B cell (primary cell): ENCODE measurements at regions not wholly inside any gene's neighbourhood (a gene's known extent, or its start where the extent isn't known, plus 50 kb on each side); places are given as distances from the start of the nearest gene placed in this dataset.

ENCODE experiments used
- ATAC-seq: fragments of 200-7000 bp; cut with Tn5 transposase; one replicate; pipeline ENCODE4 v1.10.0; 2021; ENCODE audit warnings: low read depth, mild to moderate bottlenecking, moderate number of reproducible peaks, moderate library complexity
- CTCF ChIA-PET: fragments of 350-600 bp; sonication (Branson Sonifier 250); formaldehyde crosslinking; loops from one replicate; lab custom pipeline; 2021; ENCODE audit warnings: antibody characterized with exemption, inconsistent platforms; lab: Charles Lee
- POLR2A ChIA-PET: fragments of 350-600 bp; sonication (Branson Sonifier 250); formaldehyde crosslinking; loops from one replicate; lab custom pipeline; 2021; ENCODE audit warnings: antibody characterized with exemption; lab: Charles Lee
- DNase-seq: peaks from one replicate; pipeline ENCODE4 v3.0.0; 2013
- H2AFZ ChIP-seq: 2 replicates; pipeline ENCODE4 v1.6.1; 2012; ENCODE audit warnings: mild to moderate bottlenecking, low read depth, low read length; ENCODE audit not compliant: insufficient read depth, poor library complexity, severe bottlenecking
- H3K27ac ChIP-seq, 2 donors: 1 replicate in 1 of 2; 2 replicates in 1 of 2; pipeline ENCODE4 v1.5.1; 2012 to 2013; ENCODE audit warnings: low read length in 2 of 2, mild to moderate bottlenecking in 2 of 2, moderate library complexity in 1 of 2
- H3K27me3 ChIP-seq, 4 experiments: fragments of 200-600 bp in 1 of 4; sonication (generic) in 1 of 4; replicated peaks in 1 of 4; 1 replicate in 2 of 4; 2 replicates in 2 of 4; pipeline versions ENCODE4 v1.6.1 to v1.7.0; 2013 to 2016; ENCODE audit warnings: low read length in 3 of 4, mild to moderate bottlenecking in 2 of 4, mixed read lengths in 1 of 4, moderate library complexity in 1 of 4; ENCODE audit not compliant: insufficient read depth in 4 of 4, control insufficient read depth in 3 of 4; ENCODE audit errors: control extremely low read depth in 1 of 4
- H3K36me3 ChIP-seq, 2 experiments: replicated peaks in 1 of 2; 1 replicate in 1 of 2; 2 replicates in 1 of 2; pipeline versions ENCODE4 v1.6.1 to v1.7.1; 2013; ENCODE audit warnings: low read length in 1 of 2; ENCODE audit not compliant: insufficient read depth in 2 of 2, control insufficient read depth in 1 of 2; ENCODE audit errors: control extremely low read depth in 1 of 2, extremely low read depth in 1 of 2
- H3K4me1 ChIP-seq, 2 donors: fragments of 200-600 bp in 1 of 2; sonication (generic) in 1 of 2; 1 replicate in 1 of 2; 2 replicates in 1 of 2; pipeline versions ENCODE4 v1.5.1 to v1.6.1; 2013 to 2017; ENCODE audit warnings: low read length in 2 of 2; ENCODE audit not compliant: control insufficient read depth in 2 of 2, insufficient read depth in 2 of 2
- H3K4me2 ChIP-seq: replicated peaks from 2 replicates; pipeline ENCODE3; 2012; ENCODE audit warnings: mild to moderate bottlenecking, low read depth, low read length; ENCODE audit not compliant: poor library complexity, severe bottlenecking
- H3K4me3 ChIP-seq, 5 experiments: fragments of 200-600 bp in 1 of 5; sonication (generic) in 1 of 5; 1 replicate in 3 of 5; 2 replicates in 2 of 5; pipeline versions ENCODE4 v1.5.1 to v1.7.0; 2011 to 2016; ENCODE audit warnings: low read length in 4 of 5, mild to moderate bottlenecking in 4 of 5, low read depth in 2 of 5, control low read depth in 1 of 5, moderate library complexity in 1 of 5; ENCODE audit not compliant: insufficient read depth in 1 of 5; ENCODE audit errors: control extremely low read depth in 1 of 5, extremely low read depth in 1 of 5
- H3K79me2 ChIP-seq: fragments of 200-600 bp; sonication (generic); one replicate; pipeline ENCODE4 v1.6.0; 2016; ENCODE audit warnings: low read length; ENCODE audit not compliant: control insufficient read depth, insufficient read depth
- H3K9ac ChIP-seq: fragments of 200-600 bp; sonication (generic); 2 replicates; pipeline ENCODE4 v1.6.1; 2017; ENCODE audit warnings: mild to moderate bottlenecking, low read length, moderate library complexity
- H3K9me3 ChIP-seq, 3 donors: one replicate each; pipeline versions ENCODE4 v1.6.1 to v1.7.1; 2013; ENCODE audit warnings: low read length in 2 of 3; ENCODE audit not compliant: control insufficient read depth in 2 of 3, insufficient read depth in 1 of 3; ENCODE audit errors: control extremely low read depth in 1 of 3
- H4K20me1 ChIP-seq: 2 replicates; pipeline ENCODE4 v1.6.0; 2012; ENCODE audit warnings: mild to moderate bottlenecking, low read length; ENCODE audit not compliant: insufficient read depth, control insufficient read depth, poor library complexity, severe bottlenecking
- H3K27ac Mint-ChIP-seq: one replicate; pipeline ENCODE4 v1.8.0; 2021; ENCODE audit warnings: mixed read lengths
- H3K27me3 Mint-ChIP-seq: one replicate; pipeline ENCODE4 v1.8.0; 2021; ENCODE audit warnings: mixed read lengths
- H3K4me1 Mint-ChIP-seq: one replicate; pipeline ENCODE4 v1.8.0; 2021; ENCODE audit warnings: mixed read lengths
- H3K4me3 Mint-ChIP-seq: one replicate; pipeline ENCODE4 v1.8.0; 2021; ENCODE audit warnings: mixed read lengths
- H3K9me3 Mint-ChIP-seq: one replicate; pipeline ENCODE4 v1.8.0; 2022; ENCODE audit warnings: mixed read lengths; ENCODE audit not compliant: insufficient read depth
- EZH2 ChIP-seq: IDR thresholded peaks from 2 replicates; pipeline ENCODE4 v1.6.1; 2012; ENCODE audit warnings: borderline replicate concordance, low read depth, mild to moderate bottlenecking, moderate library complexity, low read length; ENCODE audit not compliant: insufficient read depth, poor library complexity, severe bottlenecking
- intact Hi-C: fragments of 100-400 bp; cut with micrococcal nuclease; formaldehyde crosslinking; loops from one replicate; pipeline ENCODE4 v1.10.0; 2022
- TF ChIP-seq, protein P1 (sequence below): fragments of 200-600 bp; IDR thresholded peaks from one replicate; pipeline ENCODE4 v1.8.0; 2022; ENCODE audit warnings: antibody characterized with exemption, mild to moderate bottlenecking

- H3K4me3 Mint-ChIP-seq: no peak overlapping the region
- no peak overlapping the region for H3K27ac ChIP-seq
- peaks cover 12% of the 10 kb centered on the region for H3K9me3 Mint-ChIP-seq
- H3K9ac ChIP-seq: no peak overlapping the region
- no peaks in the 10 kb centered on the region for H3K27me3 Mint-ChIP-seq
- no peaks in the 10 kb centered on the region for H4K20me1 ChIP-seq
- H3K4me3 ChIP-seq: no peak overlapping the region
- intact Hi-C loops: no loop called here
- CTCF ChIA-PET: no interaction called here
- H2AFZ ChIP-seq: no peak overlapping the region
- H3K79me2 ChIP-seq: no peaks in the 10 kb centered on the region
- H3K4me2 ChIP-seq: no peak overlapping the region
- no peaks in the 10 kb centered on the region for H3K9me3 ChIP-seq
- H3K36me3 ChIP-seq: no peaks in the 10 kb centered on the region
- TF ChIP-seq, protein P1, sequence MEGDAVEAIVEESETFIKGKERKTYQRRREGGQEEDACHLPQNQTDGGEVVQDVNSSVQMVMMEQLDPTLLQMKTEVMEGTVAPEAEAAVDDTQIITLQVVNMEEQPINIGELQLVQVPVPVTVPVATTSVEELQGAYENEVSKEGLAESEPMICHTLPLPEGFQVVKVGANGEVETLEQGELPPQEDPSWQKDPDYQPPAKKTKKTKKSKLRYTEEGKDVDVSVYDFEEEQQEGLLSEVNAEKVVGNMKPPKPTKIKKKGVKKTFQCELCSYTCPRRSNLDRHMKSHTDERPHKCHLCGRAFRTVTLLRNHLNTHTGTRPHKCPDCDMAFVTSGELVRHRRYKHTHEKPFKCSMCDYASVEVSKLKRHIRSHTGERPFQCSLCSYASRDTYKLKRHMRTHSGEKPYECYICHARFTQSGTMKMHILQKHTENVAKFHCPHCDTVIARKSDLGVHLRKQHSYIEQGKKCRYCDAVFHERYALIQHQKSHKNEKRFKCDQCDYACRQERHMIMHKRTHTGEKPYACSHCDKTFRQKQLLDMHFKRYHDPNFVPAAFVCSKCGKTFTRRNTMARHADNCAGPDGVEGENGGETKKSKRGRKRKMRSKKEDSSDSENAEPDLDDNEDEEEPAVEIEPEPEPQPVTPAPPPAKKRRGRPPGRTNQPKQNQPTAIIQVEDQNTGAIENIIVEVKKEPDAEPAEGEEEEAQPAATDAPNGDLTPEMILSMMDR: no peak
- no peak for TF ChIP-seq EZH2
- DNase-seq (no peak), ATAC-seq (no peak)
- no peaks in the 10 kb centered on the region for H3K4me1 Mint-ChIP-seq
- no peaks in the 10 kb centered on the region for H3K4me1 ChIP-seq
- no peak overlapping the region for H3K27ac Mint-ChIP-seq
- POLR2A ChIA-PET: no interaction called here
- H3K27me3 ChIP-seq: no peaks in the 10 kb centered on the region
Observed at GRCh38 chr4:62948108-62948507, 1461.1 kb downstream of the TECRL start.

DNA sequence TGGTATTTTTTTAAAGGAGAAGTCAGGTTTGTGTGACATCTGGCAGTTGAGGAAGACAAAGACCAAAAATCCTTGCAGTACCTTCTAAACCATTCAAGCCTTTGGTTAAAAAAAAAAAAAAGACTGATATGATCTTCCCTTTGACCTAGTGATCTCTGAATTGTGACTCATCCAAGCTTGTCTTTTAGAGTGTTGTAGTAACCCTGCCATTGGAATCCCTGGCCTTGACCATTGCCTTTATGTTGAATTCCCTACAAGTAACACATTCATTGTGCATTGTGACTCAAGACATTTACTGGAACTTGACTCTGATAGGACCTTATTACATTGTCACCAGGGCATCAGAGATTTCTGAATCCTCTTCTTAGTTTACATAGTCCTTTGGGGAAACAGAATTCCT is 1469.0 kb downstream of the TECRL start:
- ChIA-PET CTCF (interaction anchor here (0.6 kb wide), 1 partner anchor 52 kb away, joined by 3 read pairs; no protein-coding TSS in a partner anchor), POLR2A (no interaction called here)
- H3K4me1 ChIP-seq: no peaks in the 10 kb centered on the region
- Mint-ChIP-seq H3K4me1 (no peaks in the 10 kb centered on the region), H3K27me3 (no peaks in the 10 kb centered on the region), H3K4me3 (no peak overlapping the region), H3K27ac (no peak overlapping the region), H3K9me3 (peaks cover 12% of the 10 kb centered on the region)
- no peaks in the 10 kb centered on the region for H3K79me2 ChIP-seq
- no peak for DNase-seq
- no peak overlapping the region for H3K27ac ChIP-seq
- intact Hi-C loops: no loop called here
- no peaks in the 10 kb centered on the region for H3K36me3 ChIP-seq
- H3K27me3 ChIP-seq: no peaks in the 10 kb centered on the region
- no peaks in the 10 kb centered on the region for H4K20me1 ChIP-seq
- H2AFZ ChIP-seq: no peak overlapping the region
- TF ChIP-seq EZH2: no peak
- TF ChIP-seq, protein P1: no peak
- H3K9ac ChIP-seq: no peak overlapping the region
- no peak overlapping the region for H3K4me3 ChIP-seq
- peaks cover 0 to 6% (median 0%) of the 10 kb centered on the region in 3 donors for H3K9me3 ChIP-seq
- ATAC-seq: no peak
- H3K4me2 ChIP-seq: no peak overlapping the region
